ENCODE measurements at regions not wholly inside any gene's neighbourhood (a gene's known extent, or its start where the extent isn't known, plus 50 kb on each side); places are given as distances from the start of the nearest gene placed in this dataset.

GRCh38 chr12:20097626-20098025 is 270.7 kb upstream of the PDE3A start:
- TF ChIP-seq CTCF (IDR thresholded peaks at IDR 0.05; ENCODE audit: low read depth, low read length, poor library complexity, severe bottlenecking) (no peak), EZH2phosphoT487 (IDR thresholded peaks at IDR 0.05; ENCODE audit: borderline replicate concordance, low read length) (no peak)
